Sigmoid colon (tissue), 4 donors: ENCODE measurements at regions not wholly inside any gene's neighbourhood (a gene's known extent, or its start where the extent isn't known, plus 50 kb on each side); places are given as distances from the start of the nearest gene placed in this dataset.

ENCODE experiments used
- POLR2A ChIP-seq, 2 donors: fragments of 450-650 bp; IDR thresholded peaks; one replicate each; pipeline ENCODE4 v1.6.1; 2016; ENCODE audit warnings: antibody characterized with exemption in 2 of 2, mild to moderate bottlenecking in 2 of 2, moderate library complexity in 2 of 2
- POLR2AphosphoS5 ChIP-seq, 4 donors: sonication (generic); formaldehyde crosslinking; IDR thresholded peaks; one replicate each; pipeline ENCODE4 v1.6.1; 2017; ENCODE audit warnings: antibody characterized with exemption in 4 of 4
- TF ChIP-seq, protein P1 (sequence below), 4 experiments: fragments of 450-650 bp in 3 of 4; fragments of 200-600 bp in 1 of 4; IDR thresholded peaks; one replicate each; pipeline ENCODE4 v1.5.1; 2016 to 2019; ENCODE audit warnings: antibody characterized with exemption in 4 of 4, mild to moderate bottlenecking in 3 of 4, moderate library complexity in 2 of 4

GRCh38 chr12:102568276-102568675, 87.9 kb upstream of the IGF1 start:
- TF ChIP-seq, protein P1, sequence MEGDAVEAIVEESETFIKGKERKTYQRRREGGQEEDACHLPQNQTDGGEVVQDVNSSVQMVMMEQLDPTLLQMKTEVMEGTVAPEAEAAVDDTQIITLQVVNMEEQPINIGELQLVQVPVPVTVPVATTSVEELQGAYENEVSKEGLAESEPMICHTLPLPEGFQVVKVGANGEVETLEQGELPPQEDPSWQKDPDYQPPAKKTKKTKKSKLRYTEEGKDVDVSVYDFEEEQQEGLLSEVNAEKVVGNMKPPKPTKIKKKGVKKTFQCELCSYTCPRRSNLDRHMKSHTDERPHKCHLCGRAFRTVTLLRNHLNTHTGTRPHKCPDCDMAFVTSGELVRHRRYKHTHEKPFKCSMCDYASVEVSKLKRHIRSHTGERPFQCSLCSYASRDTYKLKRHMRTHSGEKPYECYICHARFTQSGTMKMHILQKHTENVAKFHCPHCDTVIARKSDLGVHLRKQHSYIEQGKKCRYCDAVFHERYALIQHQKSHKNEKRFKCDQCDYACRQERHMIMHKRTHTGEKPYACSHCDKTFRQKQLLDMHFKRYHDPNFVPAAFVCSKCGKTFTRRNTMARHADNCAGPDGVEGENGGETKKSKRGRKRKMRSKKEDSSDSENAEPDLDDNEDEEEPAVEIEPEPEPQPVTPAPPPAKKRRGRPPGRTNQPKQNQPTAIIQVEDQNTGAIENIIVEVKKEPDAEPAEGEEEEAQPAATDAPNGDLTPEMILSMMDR (IDR thresholded peaks at IDR 0.05) = no peak
- TF ChIP-seq POLR2AphosphoS5 (IDR thresholded peaks at IDR 0.05) = no peak
- no peak for TF ChIP-seq POLR2A (IDR thresholded peaks at IDR 0.05)
